ENCODE measurements at regions not wholly inside any gene's neighbourhood (a gene's known extent, or its start where the extent isn't known, plus 50 kb on each side); places are given as distances from the start of the nearest gene placed in this dataset.

- H3K27ac ChIP-seq = no peak overlapping the region
- H3K9me3 ChIP-seq = no peaks in the 10 kb centered on the region
- no peaks in the 10 kb centered on the region for H3K27me3 ChIP-seq
- DNase-seq = peak in 1 of 2 donors; percentile 56
- no peaks in the 10 kb centered on the region for H3K36me3 ChIP-seq
- no peak overlapping the region for H3K4me3 ChIP-seq
- TF ChIP-seq POLR2A (IDR thresholded peaks at IDR 0.05) (no peak), CTCF (IDR thresholded peaks at IDR 0.05) (no peak), EP300 (IDR thresholded peaks at IDR 0.05) (no peak), POLR2AphosphoS5 (IDR thresholded peaks at IDR 0.05) (no peak)
- 25 to 53% (median 33%) methylated on average over 3 of the region's 3 CpGs for WGBS, 5 donors
- intact Hi-C loops (cut with DNase I; ENCODE audit: low total_unique reads) = no loop called here
- no peaks in the 10 kb centered on the region for H3K4me1 ChIP-seq
These were observed 1390.0 kb upstream of the RAG2 start for GRCh38 chr11:37988031-37988430.

- no peaks in the 10 kb centered on the region for H3K36me3 ChIP-seq
- H3K27me3 ChIP-seq = no peaks in the 10 kb centered on the region
- intact Hi-C loops (cut with DNase I; ENCODE audit: low total_unique reads) = no loop called here
- 41 to 71% (median 67%) methylated on average over 1 of the region's 1 CpG for WGBS, 5 donors
- TF ChIP-seq EP300 (IDR thresholded peaks at IDR 0.05) = no peak
- TF ChIP-seq POLR2A (IDR thresholded peaks at IDR 0.05) = no peak
- TF ChIP-seq POLR2AphosphoS5 (IDR thresholded peaks at IDR 0.05) = no peak
- TF ChIP-seq CTCF (IDR thresholded peaks at IDR 0.05) = no peak
- no peaks in the 10 kb centered on the region for H3K9me3 ChIP-seq
- H3K4me1 ChIP-seq = no peaks in the 10 kb centered on the region
- no peak for DNase-seq
- no peak overlapping the region for H3K27ac ChIP-seq
- H3K4me3 ChIP-seq = no peak overlapping the region
These were observed 1387.0 kb upstream of the RAG2 start for GRCh38 chr11:37984991-37985390.

- H3K36me3 ChIP-seq = no peaks in the 10 kb centered on the region
- H3K27me3 ChIP-seq = no peaks in the 10 kb centered on the region
- no peak overlapping the region for H3K4me3 ChIP-seq
- no peak for DNase-seq
- H3K9me3 ChIP-seq = no peaks in the 10 kb centered on the region
- WGBS, 5 donors = 58 to 87% (median 66%) methylated on average over 1 of the region's 1 CpG
- no peak overlapping the region for H3K27ac ChIP-seq
- intact Hi-C loops (cut with DNase I; ENCODE audit: low total_unique reads) = no loop called here
- TF ChIP-seq EP300 (IDR thresholded peaks at IDR 0.05) = no peak
- no peak for TF ChIP-seq CTCF (IDR thresholded peaks at IDR 0.05)
- no peak for TF ChIP-seq POLR2AphosphoS5 (IDR thresholded peaks at IDR 0.05)
- TF ChIP-seq POLR2A (IDR thresholded peaks at IDR 0.05) = no peak
- no peaks in the 10 kb centered on the region for H3K4me1 ChIP-seq
These were observed 1380.6 kb upstream of the RAG2 start for GRCh38 chr11:37978647-37979046.

- TF ChIP-seq CTCF (IDR thresholded peaks at IDR 0.05) (no peak), POLR2AphosphoS5 (IDR thresholded peaks at IDR 0.05) (no peak), EP300 (IDR thresholded peaks at IDR 0.05) (no peak), POLR2A (IDR thresholded peaks at IDR 0.05) (no peak)
- H3K4me3 ChIP-seq = no peak overlapping the region
- no peak for DNase-seq
- H3K27me3 ChIP-seq = no peaks in the 10 kb centered on the region
- intact Hi-C loops (cut with DNase I; ENCODE audit: low total_unique reads) = no loop called here
- H3K36me3 ChIP-seq = no peaks in the 10 kb centered on the region
- no peaks in the 10 kb centered on the region for H3K4me1 ChIP-seq
- WGBS, 5 donors = 73 to 88% (median 84%) methylated on average over 2 of the region's 2 CpGs
- H3K9me3 ChIP-seq = no peaks in the 10 kb centered on the region
- no peak overlapping the region for H3K27ac ChIP-seq
These were observed 1375.9 kb upstream of the RAG2 start for GRCh38 chr11:37973941-37974340.

Data from stomach (tissue), 8 donors.